Activated CD4-positive, alpha-beta T cell treated with anti-CD3 and anti-CD28 coated beads, Interleukin-2, amount 50 U/mL, for 48 hours (primary cell): ENCODE measurements at regions not wholly inside any gene's neighbourhood (a gene's known extent, or its start where the extent isn't known, plus 50 kb on each side); places are given as distances from the start of the nearest gene placed in this dataset.
A peak's percentile ranks its signal among the peaks of the same experiment; 100 is the strongest.
"Not testable (repeated sequence)": the region's sequence is repeated elsewhere in the genome, so short reads cannot be mapped to it uniquely, and the experiment has no call there.

ENCODE experiments used
- DNase-seq, 2 experiments: peaks; one replicate each; pipeline ENCODE4 v3.0.0-alpha.2; 2020

- DNase-seq: no peak
These were observed 60.0 kb downstream of the DMAC1 start for GRCh38 chr9:7739595-7739994.

DNA sequence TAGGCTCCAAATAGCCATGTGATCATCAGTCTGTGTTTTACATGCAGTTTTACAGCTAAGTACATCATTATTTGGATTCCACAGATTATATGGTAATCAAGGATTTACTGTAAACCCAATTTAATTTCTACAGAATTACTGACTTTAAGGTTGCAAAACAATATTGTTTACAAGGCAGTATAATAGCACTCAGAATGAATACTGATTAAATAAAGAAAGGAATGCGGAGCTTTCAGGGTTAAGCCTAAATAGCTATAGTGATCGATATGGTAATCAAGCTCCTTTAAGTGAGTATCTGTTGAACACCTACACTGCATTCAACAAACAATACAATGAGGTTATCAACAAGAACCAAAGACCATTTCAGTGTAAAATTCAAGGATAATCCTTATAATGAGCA lies 64.3 kb downstream of the DMAC1 start:
- DNase-seq: no peak

DNA sequence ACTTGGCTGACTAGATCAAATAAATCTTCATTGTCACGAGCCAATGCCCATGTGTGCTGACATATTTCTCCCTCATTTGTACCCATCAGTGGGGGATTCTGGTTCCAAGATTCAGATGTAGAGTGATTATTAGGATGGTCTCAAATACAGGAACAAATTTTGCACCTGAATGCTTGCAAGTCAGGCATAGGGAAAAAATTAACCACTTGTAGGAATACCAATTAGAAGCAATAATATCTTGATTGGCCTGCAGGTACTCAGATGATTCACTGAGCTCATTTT lies 69.5 kb downstream of the DMAC1 start:
- DNase-seq: no peak

DNA sequence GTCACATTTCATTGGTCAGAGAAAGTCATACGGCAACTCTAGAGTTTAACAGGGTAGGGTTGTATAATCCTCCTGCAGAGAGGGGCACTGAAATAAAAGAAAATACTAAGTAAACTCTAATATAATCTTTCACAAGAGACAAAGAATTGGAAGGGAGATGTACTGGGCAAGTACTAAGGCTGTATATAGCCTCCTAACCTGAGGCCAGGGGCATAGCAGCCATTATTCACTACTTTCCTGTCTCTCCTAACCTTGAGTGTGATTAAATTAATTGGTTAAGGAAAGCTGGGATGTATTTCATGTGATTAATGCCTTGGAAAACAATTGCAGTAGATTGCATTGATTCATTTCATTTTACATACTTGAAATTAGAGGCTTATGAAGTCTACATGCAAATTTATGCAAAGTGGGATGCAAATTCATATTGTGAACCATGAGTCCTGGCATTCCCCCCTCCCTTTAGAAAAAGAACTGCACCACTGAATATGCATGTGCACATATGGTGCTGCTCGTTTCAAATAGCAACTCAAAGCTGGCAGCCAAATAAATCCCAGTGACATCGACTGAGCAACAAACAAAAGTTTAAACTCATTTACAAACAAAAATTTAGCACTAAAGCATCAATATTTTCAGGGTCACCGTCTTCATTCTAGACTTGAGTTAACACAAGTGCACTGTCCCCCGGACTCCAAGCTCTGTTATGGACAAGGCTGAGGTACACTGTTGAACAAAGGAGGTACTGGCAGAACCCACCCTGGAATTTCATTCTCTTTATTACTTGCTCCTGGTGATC lies 70.0 kb downstream of the DMAC1 start:
- DNase-seq: no peak

GRCh38 chr9:7721291-7721690 lies 78.3 kb downstream of the DMAC1 start:
- no peak for DNase-seq

DNA sequence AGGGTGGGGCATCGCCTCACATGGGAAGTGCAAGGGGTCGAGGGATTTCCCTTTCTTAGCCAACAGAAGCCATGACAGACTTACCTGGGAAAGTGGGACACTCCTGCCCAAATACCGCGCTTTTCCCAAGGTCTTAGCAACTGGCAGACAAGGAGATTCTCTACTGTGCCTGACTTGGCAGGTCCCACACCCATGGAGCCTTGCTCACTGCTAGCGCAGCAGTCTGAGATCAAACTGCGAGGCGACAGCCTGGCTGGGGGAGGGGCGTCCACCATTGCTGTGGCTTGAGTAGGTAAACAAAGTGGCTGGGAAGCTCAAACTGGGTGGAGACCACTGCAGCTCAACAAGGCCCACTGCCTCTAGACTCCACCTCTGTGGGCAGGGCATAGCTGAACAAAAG lies 86.5 kb downstream of the DMAC1 start:
- not testable (repeated sequence) for DNase-seq

GRCh38 chr9:7710686-7711085 lies 88.9 kb downstream of the DMAC1 start:
- DNase-seq: no peak

GRCh38 chr9:7707934-7708333 lies 91.6 kb downstream of the DMAC1 start:
- no peak for DNase-seq

- no peak for DNase-seq
These were observed 95.0 kb downstream of the DMAC1 start for GRCh38 chr9:7704543-7704942.

DNA sequence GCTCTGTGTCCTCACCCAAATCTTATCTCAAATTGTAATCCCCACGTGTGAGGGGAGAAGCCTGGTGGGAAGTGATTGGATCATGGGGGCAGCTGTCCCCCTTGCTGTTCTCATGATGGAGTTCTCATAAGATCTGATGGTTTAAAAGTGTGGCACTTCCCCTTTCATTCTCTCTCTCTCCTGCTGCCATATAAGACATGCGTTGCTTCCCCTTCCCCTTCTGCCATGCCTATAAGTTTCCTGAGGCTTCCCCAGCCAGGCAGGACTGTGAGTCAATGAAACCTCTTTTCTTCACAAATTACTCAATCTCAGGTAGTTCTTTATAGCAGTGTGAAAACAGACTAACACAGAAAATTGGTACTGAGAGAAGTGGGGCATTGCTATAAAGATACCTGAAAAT lies 107.7 kb downstream of the DMAC1 start:
- DNase-seq: no peak

GRCh38 chr9:7690014-7690413 lies 109.6 kb downstream of the DMAC1 start:
- DNase-seq: no peak

DNA sequence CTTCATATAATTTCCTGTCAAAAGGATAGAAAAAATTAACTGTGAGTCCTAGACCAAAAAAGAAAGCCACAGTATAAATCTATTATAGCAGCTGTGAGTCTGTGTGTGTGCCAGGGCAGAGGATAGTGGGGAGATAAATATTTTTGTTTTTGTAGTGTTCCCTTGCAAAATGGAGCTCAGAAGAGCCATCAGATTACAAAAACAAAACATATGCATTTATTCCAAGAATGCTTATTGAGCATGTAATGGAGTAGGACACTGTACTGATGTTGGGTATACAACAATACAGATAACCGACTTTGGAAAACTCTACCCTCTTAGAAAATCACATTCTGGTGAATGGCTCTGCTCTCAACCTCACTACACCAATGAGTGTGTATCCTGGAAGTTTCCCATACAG lies 111.0 kb downstream of the DMAC1 start:
- no peak for DNase-seq

DNA sequence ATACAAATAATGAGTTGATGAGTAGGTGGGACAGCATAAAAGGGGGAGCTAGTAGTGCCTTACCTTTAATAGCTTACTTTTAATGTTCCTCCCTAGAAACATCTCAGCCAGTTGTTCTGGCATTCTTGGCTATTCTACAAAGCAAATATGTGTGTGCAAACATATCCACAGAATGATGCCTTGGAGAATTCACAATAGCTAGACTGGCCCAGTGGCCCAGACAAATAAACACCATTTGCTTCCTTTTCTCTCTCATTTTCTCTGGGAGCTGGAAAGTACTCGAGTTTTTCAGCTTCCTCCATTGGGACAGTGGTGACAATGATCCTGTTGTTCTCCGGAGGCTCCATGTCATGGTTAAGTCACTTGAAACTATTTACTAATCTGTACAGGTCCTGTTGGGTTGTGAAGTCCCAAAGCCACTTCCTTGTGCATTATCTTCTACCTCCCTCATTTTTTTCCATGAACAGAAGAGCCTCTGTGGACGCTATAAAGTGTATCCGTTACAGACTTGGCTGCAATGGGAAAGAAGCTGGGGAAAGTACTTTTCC lies 122.9 kb downstream of the DMAC1 start:
- no peak for DNase-seq

GRCh38 chr9:7671847-7672246 lies 127.7 kb downstream of the DMAC1 start:
- DNase-seq: no peak

GRCh38 chr9:7668541-7668940 lies 131.0 kb downstream of the DMAC1 start:
- no peak for DNase-seq

- DNase-seq: no peak
These were observed 133.7 kb downstream of the DMAC1 start for GRCh38 chr9:7665874-7666273.

GRCh38 chr9:7659766-7660165 lies 139.8 kb downstream of the DMAC1 start:
- no peak for DNase-seq

DNA sequence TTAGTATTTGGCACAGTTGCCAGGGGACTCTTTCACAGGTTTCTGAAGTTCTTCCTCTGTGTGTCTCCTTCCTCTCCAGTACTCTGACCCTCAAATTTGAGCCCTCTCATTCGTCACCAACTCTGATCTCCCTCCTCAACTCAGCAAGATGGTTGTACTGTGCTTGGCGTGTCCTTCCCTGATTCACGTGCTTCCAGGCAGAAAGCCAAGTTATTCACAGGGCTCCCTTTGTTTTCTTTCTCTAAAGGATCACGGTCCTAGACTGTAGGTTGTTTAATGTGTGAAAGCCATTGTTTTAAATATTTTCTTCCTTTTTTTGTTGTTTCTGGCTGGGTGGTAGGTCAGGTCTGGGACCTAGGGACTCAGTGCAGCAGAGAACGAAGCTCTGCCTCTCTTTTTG lies 142.9 kb downstream of the DMAC1 start:
- DNase-seq: no peak

GRCh38 chr9:7653262-7653661 lies 146.3 kb downstream of the DMAC1 start:
- no peak for DNase-seq

GRCh38 chr9:7640231-7640630 lies 159.3 kb downstream of the DMAC1 start:
- no peak for DNase-seq

- no peak for DNase-seq
These were observed 160.1 kb downstream of the DMAC1 start for GRCh38 chr9:7639471-7639870.

- DNase-seq: no peak
These were observed 162.6 kb downstream of the DMAC1 start for GRCh38 chr9:7636838-7637467.

DNA sequence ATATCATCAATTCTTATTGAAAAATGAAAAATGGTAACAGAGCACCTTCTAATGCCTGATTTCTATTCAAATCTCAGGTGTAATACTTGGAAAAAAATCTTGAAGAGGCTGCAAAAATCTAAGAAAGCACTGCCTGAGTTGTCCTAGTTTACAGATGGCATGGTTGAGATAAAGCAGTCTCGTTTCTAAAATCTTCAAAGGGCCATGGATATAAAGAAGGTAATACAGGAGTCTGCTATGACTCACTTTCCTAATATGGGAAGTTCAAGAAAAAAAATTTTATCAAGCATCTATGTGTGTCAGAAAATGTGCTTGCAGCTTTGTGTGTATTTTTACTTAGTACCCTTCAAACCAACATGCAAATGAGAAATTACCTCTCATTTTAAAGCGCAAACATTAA lies 163.3 kb downstream of the DMAC1 start:
- no peak for DNase-seq

DNA sequence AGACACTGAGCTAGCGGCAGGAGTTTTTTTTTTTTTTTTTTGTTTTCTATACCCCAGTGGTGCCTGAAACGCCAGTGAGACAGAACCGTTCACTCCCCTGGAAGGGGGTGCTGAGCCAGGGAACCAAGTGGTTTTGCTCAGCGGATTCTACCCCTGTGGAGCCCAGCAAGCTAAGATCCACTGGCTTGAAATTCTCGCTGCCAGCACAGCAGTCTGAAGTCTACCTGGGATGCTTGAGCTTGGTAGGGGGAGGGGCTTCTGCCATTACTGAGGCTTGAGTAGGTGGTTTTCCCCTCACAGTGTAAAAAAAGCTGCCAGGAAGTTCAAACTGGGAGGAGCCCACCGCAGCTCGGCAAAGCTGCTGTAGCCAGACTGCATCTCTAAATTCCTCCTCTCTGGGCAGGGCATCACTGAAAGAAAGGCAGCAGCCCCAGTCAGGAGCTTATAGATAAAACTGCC lies 173.0 kb downstream of the DMAC1 start:
- DNase-seq: peak; percentile 15 to 30

- no peak for DNase-seq
These were observed 177.1 kb downstream of the DMAC1 start for GRCh38 chr9:7622481-7622880.
